ENCODE measurements at regions not wholly inside any gene's neighbourhood (a gene's known extent, or its start where the extent isn't known, plus 50 kb on each side); places are given as distances from the start of the nearest gene placed in this dataset.

GRCh38 chr11:109972939-109973338 lies 120.3 kb upstream of the ZC3H12C start:
- no peak for DNase-seq (ENCODE audit: low read depth in 2 of 2)

GRCh38 chr11:109973486-109973885 lies 119.7 kb upstream of the ZC3H12C start:
- no peak for DNase-seq (ENCODE audit: low read depth in 2 of 2)

GRCh38 chr11:109974523-109974922 lies 118.7 kb upstream of the ZC3H12C start:
- no peak for DNase-seq (ENCODE audit: low read depth in 2 of 2)

GRCh38 chr11:109978895-109979294 lies 114.3 kb upstream of the ZC3H12C start:
- DNase-seq (ENCODE audit: low read depth in 2 of 2): no peak

- DNase-seq (ENCODE audit: low read depth in 2 of 2): no peak
Measured at GRCh38 chr11:109981031-109981636, 112.1 kb upstream of the ZC3H12C start.

GRCh38 chr11:109983358-109983757 lies 109.8 kb upstream of the ZC3H12C start:
- no peak for DNase-seq (ENCODE audit: low read depth in 2 of 2)

GRCh38 chr11:109984634-109985289 lies 108.4 kb upstream of the ZC3H12C start:
- DNase-seq (ENCODE audit: low read depth in 2 of 2): no peak

GRCh38 chr11:109986488-109986887 lies 106.7 kb upstream of the ZC3H12C start:
- DNase-seq (ENCODE audit: low read depth in 2 of 2): no peak

GRCh38 chr11:109991835-109992234 lies 101.4 kb upstream of the ZC3H12C start:
- DNase-seq (ENCODE audit: low read depth in 2 of 2): no peak

- DNase-seq (ENCODE audit: low read depth in 2 of 2): no peak
Measured at GRCh38 chr11:109993786-109994185, 99.4 kb upstream of the ZC3H12C start.

- no peak for DNase-seq (ENCODE audit: low read depth in 2 of 2)
Measured at GRCh38 chr11:109994907-109995306, 98.3 kb upstream of the ZC3H12C start.

- DNase-seq (ENCODE audit: low read depth in 2 of 2): no peak
Measured at GRCh38 chr11:109996060-109996459, 97.1 kb upstream of the ZC3H12C start.

- no peak for DNase-seq (ENCODE audit: low read depth in 2 of 2)
Measured at GRCh38 chr11:109998921-109999320, 94.3 kb upstream of the ZC3H12C start.

GRCh38 chr11:110000031-110000502 lies 93.1 kb upstream of the ZC3H12C start:
- no peak for DNase-seq (ENCODE audit: low read depth in 2 of 2)

- DNase-seq (ENCODE audit: low read depth in 2 of 2): no peak
Measured at GRCh38 chr11:110000850-110001249, 92.3 kb upstream of the ZC3H12C start.

GRCh38 chr11:110003426-110003825 lies 89.8 kb upstream of the ZC3H12C start:
- DNase-seq (ENCODE audit: low read depth in 2 of 2): no peak

GRCh38 chr11:110011595-110011994 lies 81.6 kb upstream of the ZC3H12C start:
- DNase-seq (ENCODE audit: low read depth in 2 of 2): no peak

- no peak for DNase-seq (ENCODE audit: low read depth in 2 of 2)
Measured at GRCh38 chr11:110015695-110016094, 77.5 kb upstream of the ZC3H12C start.

GRCh38 chr11:110019675-110020074 lies 73.5 kb upstream of the ZC3H12C start:
- DNase-seq (ENCODE audit: low read depth in 2 of 2): no peak

GRCh38 chr11:110022548-110022947 lies 70.6 kb upstream of the ZC3H12C start:
- no peak for DNase-seq (ENCODE audit: low read depth in 2 of 2)

GRCh38 chr11:110023711-110024110 lies 69.5 kb upstream of the ZC3H12C start:
- no peak for DNase-seq (ENCODE audit: low read depth in 2 of 2)

- no peak for DNase-seq (ENCODE audit: low read depth in 2 of 2)
Measured at GRCh38 chr11:110026858-110027626, 66.2 kb upstream of the ZC3H12C start.
